ENCODE measurements at regions not wholly inside any gene's neighbourhood (a gene's known extent, or its start where the extent isn't known, plus 50 kb on each side); places are given as distances from the start of the nearest gene placed in this dataset.
"Not testable (repeated sequence)": the region's sequence is repeated elsewhere in the genome, so short reads cannot be mapped to it uniquely, and the experiment has no call there.

DNA sequence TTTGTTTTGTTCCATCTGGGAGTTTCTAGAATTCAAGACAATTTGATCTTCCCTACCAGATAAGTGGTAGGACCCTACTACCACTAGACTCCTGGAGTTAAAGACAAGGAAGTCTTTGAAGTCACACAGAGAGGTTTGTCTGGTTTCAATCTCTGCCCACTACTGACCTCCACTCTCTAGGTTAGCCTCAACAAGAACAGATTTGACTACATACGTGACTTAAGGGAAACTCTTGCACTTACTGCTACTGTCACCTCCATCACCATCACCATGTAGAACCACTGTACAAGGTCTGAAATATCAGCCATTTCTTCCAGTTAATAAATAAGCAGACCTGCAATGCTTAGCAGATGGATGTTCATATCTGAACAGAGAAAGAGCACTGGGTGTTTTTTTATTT is 148.3 kb upstream of the ARHGEF26 start:
- no peak for DNase-seq (ENCODE audit: low read depth, low spot score)

DNA sequence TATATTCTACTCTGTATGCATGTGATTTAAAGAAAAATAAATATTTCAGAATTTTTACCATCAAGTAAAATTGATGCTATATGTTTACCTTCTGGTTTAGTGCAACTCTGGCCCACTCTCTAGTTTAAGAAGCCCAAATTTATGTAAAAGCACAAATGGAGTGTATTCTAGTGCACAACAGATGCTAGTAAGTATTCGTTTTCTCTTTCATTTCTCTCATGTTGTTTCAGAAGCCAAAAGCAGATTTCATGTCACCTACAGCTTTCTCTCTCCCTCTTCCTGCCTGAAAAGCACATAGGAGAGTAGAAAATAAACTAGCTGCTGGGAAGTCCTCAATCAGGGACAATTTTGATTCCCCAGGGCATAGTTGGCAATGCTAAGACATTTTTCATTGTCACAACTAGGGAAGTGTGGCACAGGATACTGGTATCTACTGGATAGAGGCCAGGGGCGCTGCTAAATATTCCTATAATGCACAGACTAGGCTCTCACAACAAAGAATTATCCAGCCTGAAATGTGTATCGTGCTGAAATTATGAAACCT is 147.4 kb upstream of the ARHGEF26 start:
- no peak for DNase-seq (ENCODE audit: low read depth, low spot score)

DNA sequence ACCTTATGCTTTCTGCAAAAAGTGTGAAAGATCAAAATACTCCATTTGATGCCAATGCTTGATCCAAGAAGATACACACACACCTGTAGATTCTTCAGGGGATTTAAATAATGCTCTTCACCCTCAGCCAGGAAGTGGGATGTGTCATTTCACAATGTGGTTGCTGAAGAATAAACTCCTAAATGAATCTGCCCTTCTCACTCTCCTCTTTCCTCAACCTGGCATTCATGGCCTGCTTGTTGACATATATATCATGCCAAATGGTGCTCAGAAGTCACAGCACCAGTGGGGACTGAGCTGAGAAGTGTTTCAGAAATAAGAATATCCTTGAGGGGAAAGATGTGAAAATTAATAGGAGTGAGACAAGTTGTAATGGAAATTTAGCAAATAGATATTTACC is 146.6 kb upstream of the ARHGEF26 start:
- DNase-seq (ENCODE audit: low read depth, low spot score) = no peak

DNA sequence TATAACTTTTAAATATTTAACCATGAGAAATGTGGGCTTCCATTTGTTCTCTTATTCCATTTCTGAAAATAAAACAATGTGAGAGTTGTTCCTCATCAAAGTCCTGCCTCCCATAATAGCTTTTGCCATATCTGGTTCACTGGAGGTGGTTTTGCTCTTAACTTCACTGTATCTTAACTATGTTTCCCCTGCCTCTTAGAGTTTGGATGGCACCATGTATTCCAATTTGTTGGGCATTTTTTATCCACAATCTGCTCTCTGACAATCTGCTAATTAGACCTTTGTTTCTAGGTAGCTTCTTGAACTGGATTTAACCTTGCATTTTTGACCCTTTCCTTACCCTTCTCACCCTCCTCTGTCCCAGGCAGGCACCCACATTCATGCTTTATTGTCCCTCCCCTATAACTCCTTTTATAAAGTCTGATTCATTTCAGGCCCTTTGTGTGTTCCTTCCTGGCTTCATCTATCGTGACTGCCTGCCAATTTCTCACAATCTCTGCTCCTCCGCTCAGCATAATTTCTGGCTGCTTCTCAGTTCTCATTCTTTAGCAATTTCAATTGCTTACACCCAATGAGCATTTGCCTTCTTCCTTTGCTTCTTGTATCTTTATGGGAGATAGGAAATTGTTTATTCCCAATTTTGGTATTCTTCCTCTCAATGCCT is 144.2 kb upstream of the ARHGEF26 start:
- no peak for DNase-seq (ENCODE audit: low read depth, low spot score)

DNA sequence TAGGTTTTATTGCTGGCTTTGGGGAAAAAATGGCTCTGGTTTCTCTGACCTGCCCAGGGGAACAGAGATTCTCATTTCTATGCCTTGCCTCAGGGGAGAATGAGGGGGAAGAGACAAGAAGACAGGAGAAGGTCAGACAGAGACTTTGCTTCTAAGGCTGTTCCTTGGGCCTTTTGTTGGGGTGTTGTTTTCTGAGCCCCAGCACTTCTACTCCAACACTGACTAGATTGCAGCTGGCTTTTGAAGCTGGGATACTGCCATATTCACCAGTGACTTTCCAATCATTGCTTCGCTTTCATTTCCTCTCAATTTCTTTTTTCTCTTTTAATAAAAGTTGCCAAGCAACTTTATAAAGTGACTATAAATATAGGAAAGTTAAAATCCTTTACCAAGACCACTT is 143.2 kb upstream of the ARHGEF26 start:
- no peak for DNase-seq (ENCODE audit: low read depth, low spot score)

DNA sequence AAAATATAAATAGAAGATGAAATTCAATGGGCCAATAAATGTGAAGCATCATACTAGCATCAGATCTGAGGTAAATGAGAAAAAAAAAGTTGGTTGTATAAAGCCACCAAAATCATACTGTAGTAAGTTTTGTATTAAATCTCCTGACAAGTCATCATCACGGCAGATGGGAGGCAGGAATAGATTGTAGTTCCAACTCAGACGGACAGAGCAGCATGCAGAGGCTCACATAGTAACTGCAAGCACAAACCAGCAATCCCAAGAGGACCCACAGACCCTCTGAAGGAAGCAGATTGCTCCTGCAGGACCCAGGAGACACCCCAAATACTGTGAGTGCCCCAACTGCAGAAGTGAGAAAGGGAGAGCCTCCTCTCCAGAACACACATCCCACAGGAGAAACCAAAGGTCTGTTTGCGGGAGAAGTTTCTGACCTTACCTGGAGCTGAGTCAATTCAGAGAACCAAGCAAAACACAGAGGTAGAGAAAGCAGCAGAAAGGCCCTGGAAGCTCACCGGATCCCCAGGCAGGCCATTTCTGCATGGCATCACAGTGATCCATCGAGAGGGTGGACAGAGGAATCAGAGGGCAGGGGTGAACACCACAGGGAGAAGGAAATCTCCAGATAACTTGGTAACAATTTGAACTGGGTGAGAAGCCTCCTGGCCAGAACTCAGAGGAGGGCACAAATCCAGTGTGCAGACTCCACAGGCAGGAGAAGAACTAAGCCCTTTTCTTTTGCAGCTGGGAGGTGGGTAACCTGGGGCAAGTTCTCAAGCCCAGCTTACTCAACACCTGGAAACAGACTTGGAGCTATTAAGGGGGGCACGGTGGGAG is 141.6 kb upstream of the ARHGEF26 start:
- DNase-seq (ENCODE audit: low read depth, low spot score) = no peak

DNA sequence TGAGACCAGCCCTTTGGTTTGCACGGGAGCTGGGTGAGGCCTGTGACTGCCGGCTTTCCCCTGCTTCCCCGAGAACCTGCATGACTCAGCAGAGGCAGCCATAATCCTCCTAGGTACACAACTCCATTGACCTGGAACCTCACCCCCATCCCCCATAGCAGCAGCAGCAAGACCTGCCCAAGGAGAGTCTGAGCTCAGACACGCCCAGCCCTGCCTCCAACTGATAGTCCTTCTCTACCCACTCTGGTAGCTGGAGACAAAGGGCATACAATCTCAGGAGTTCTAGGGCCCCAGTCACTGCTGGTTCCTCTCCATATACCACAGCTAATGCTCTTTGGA is 141.0 kb upstream of the ARHGEF26 start:
- no peak for DNase-seq (ENCODE audit: low read depth, low spot score)

DNA sequence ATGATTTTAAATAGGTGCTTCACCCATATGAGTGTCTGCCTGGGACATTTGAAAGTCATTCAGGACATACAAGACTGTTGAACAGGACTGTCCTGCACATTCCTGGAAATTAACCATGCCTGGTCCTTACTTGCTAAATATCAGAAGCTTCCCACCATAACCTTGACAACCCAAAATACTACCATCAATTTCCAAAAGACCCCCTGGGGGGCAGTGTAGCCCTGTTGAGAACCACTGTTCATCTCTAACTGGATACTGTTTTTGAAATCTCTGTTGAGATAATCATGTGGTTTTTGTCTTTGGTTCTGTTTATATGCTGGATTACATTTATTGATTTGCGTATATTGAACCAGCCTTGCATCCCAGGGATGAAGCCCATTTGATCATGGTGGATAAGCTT is 123.8 kb upstream of the ARHGEF26 start:
- not testable (repeated sequence) for DNase-seq (ENCODE audit: low read depth, low spot score)

DNA sequence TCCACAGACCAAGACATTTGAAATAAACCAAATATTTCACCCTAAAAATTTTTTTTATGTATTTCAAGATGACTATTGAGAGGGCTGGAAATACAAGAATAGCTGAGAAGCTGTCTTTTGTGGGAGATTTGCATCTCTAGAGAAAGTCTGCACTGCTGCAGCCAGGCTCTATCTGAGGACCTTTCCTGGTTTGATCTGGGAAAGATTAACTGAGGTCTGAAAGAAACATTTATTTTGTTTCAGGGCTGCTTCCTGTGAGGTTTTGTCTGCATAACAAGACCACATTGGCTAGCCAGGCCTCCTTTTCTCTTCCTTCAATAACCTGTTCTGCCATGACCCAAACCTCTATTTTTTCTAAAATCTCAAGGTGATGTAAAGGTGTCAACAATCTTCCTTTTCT is 117.5 kb upstream of the ARHGEF26 start:
- DNase-seq (ENCODE audit: low read depth, low spot score) = no peak

DNA sequence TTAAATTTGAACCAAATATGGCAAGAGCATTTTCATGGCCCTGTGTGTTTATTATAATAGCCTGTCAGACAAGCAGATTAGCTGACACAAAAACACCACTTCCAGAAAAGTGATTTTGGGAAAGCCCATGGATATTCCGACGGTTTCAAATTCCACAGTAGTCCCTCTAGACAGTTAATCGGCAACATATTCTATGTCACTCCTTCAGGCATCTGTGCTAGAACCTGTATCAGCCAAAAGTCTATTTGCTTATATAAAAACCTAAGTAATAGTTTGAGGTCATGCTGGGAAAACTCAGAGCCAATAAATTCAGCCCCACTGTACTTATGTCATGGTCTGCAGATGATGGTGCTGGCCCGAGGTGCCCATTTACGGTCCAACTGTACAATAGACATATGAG is 110.2 kb upstream of the ARHGEF26 start:
- no peak for DNase-seq (ENCODE audit: low read depth, low spot score)

DNA sequence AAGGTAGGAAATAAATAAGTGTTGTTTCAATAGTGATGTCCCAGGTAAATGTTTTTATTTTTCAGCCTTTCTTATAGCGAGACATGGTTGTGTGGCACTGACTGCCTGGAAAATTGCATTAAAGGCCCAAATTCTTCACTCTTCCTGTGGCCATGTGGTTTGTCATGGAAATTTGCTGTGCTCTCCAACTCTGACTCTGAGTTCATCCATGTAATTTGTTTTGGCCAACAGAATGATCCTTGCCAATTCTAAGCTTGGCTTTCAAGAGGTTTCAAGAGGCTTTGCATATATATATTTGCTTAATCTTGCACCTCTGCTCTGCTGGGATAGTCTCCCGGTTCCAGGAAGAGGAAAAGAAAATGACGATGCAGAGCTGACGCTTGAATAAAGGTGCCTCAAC is 107.5 kb upstream of the ARHGEF26 start:
- no peak for DNase-seq (ENCODE audit: low read depth, low spot score)

DNA sequence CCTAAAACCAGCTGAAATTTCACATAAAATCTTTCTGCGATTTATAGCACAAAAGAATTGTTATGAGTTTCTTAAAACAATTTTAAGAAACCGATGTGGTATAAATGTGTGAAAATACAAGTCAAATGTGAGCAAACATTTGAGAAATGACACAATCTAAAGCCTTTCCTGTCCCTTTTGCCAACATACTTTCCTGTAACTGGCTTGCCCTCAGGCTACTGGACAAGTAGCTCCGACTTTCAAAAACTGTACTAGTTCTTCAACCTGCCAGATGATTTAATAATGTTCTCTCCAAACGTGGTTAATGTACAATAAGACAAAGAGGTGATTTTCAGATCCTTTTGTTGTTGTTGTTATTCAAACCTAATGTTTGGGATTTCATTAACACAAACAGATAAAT is 105.9 kb upstream of the ARHGEF26 start:
- DNase-seq (ENCODE audit: low read depth, low spot score) = no peak

DNA sequence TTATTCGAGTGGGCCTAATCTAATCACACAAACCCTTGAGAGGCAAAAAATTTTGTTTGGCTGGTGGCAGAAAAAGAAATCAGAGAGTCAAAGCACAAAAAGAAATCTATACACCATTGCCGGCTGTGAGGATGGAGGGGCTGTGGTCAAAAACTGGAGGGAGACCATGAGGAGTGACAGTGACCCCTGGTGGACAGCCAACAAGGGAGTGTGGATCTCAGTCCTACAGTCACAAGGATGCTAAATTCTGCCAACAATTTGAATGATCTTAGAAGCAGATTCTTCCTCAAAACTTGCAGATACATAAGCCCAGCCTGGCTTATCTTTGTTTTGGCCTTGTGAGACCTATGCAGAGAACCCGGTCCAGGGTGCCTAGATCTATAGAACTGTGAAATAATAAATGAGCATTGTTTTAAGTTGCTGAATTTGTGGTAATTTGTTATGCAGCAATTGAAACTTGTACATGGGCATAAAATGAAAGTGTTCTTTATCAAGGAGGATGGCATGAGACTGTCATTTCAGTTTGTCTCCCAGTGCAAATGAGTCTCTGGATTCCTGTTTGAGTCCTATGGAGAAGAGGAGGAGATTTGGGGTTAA is 103.0 kb upstream of the ARHGEF26 start:
- DNase-seq (ENCODE audit: low read depth, low spot score) = no peak

DNA sequence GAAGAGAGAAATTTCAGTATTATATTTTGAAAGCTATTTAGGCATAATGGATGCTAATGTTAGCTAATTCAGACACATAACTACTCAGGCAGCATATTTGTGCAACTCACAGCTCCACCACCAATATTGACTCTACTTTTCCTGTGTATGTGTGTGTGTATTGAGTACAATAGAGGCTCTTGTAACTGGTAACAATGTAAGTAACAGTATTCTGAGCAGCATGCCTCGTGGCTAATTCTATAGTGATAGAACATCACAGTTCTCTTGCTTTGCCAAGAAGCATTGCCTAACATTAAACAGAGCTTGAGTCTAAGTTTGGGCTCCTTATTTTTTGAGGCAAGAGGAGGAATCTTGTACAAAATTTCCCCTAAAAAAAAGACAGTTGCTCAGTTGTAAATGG is 98.6 kb upstream of the ARHGEF26 start:
- DNase-seq (ENCODE audit: low read depth, low spot score) = no peak

DNA sequence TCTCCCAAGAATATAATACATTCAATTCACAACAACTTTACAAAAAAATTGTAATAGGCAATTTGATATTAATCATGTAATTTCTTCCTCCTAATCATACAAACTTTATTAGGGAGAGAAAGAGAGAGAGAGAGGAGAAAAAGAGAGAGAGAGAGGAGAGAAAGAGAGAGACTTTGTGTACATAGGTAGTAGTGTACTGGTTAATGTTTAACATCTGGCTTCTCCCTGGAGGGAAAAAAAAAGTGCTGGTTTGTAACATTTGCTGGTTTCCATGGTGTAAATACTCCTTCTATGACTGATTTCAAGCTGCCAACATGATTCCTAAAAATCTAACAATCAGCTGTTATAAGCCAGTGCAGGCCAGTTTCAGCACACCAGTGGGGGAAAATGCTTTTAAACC is 98.0 kb upstream of the ARHGEF26 start:
- no peak for DNase-seq (ENCODE audit: low read depth, low spot score)

DNA sequence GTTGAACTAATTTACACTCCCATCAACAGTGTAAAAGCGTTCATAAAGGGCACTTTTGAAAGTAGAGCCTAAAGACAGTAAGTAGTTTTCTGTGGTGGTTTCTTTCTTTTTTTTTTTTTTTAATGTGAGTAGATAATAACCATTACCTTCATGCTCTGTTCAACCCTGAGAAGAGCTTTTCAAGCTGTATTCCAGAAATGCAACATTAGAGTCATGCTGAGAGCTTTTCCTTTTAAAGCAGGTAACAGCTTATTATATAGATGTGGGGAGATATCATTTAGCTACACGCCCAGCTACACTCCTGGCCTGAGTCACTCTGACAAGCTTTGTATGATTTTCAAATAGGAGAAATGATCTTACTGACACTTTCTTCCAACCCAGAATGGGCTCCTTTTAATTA is 96.2 kb upstream of the ARHGEF26 start:
- no peak for DNase-seq (ENCODE audit: low read depth, low spot score)

DNA sequence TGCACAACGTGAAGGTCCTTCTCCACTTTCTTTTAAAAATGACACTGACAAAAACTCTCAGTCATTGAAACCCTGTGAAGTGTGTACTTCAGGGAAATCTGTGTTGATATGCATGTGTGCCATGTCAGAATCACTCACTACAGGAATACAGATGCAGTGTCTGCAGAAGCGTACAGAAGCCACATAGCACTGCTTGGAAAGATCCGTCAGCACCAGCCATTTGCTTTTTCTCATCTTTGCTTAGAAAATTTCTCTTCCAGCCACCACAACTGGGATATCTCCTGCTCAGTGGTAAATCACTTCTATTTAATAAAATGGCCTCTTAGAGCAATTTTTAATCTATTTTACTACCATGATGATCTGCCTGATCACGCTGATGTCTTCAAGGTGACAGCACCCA is 91.3 kb upstream of the ARHGEF26 start:
- no peak for DNase-seq (ENCODE audit: low read depth, low spot score)

DNA sequence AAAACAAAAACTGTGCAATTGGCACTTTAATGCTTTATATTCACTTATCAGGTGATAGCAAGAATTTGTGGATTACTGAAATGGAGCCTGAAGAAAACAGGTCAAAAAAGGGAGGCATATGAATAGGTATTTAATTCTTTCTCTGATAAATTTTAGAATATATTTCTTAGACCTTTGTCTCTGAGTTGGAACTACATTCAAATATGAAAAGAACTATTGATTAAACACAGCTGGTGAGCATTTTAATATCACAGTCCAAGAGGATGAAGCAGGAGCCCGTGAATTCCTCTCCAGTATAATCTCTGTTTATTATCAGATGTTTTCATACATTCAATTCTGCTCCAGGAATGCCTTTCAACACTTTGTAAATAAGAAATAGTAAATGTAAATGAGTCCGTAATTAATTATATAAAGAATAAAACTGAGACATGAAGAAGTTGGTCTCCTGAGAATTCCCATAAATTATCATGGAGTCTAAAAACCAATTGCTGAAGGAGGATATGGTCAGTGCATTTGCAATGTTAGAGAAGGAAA is 86.3 kb upstream of the ARHGEF26 start:
- DNase-seq (ENCODE audit: low read depth, low spot score) = no peak

DNA sequence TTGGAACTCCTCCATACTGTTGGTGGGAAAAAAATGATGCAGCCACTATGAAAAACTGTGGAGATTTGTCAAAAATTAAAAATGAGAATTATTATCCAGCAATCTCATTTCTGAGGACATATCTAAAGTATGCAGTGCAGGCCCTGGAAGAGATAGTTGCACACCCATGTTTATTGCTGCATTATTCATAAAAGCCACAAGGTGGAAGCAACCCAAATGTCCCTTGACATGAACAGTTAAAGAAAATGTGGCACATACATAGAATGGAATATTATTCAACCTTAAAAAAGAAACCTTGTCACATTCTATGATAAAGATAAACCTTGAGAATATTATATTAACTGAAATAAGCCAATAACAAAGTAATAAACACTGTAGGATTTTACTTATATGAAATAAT is 80.9 kb upstream of the ARHGEF26 start:
- DNase-seq (ENCODE audit: low read depth, low spot score) = peak; percentile 6

DNA sequence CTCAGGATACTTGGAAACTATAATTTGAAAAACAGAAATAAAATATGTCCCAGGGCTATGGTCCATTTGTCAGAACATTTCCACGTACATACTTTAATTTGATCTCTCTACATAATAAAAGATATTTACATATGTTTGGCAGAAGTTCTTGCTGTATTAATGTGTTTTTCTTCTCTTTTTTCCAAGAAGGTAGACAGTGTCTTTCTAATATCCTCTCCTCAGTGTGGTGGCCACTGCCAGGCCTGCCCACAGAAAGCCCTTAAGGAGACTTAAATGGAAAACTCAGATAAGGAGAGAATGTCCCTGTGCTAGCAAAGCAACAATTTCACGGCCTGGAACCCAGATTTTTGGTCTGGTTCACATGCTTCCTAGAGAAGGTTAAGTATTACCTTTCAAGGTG is 76.5 kb upstream of the ARHGEF26 start:
- DNase-seq (ENCODE audit: low read depth, low spot score) = no peak

DNA sequence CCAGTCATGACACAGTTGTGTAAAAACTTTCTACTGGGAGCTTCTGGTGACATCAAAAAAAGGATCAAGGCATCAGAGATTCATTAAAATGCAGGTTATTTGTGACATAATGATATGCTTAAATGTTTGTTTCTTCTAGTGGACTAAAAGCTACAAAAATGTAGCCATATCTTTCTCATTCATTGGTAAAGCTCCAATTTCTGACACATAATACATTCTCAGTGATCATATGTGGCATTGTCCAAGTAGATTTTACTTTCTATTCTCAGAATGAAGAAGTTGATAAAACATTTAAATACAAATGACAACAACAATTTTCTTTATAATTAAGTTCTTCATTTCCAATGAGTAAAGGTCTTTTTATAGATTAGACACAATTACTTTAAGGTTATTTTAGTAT is 71.0 kb upstream of the ARHGEF26 start:
- DNase-seq (ENCODE audit: low read depth, low spot score) = no peak

DNA sequence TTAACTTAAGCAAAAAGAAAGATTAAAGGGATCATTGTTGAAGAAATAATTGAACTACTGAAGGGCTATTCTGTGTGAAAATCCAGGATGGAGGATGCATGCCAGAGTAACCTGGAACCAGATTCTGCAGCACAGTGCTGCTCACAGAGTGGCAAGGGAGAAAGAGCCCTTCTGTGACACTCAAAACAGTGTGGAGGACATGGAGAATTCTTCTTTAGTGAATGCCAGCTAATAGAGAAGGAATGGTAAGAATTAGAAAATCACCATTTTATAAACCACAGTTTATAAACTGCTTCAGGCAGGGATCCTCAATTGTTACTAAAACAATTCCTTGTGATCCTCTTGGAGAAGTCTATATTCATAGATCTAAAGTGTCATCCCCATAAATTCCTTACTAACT is 70.4 kb upstream of the ARHGEF26 start:
- DNase-seq (ENCODE audit: low read depth, low spot score) = no peak

DNA sequence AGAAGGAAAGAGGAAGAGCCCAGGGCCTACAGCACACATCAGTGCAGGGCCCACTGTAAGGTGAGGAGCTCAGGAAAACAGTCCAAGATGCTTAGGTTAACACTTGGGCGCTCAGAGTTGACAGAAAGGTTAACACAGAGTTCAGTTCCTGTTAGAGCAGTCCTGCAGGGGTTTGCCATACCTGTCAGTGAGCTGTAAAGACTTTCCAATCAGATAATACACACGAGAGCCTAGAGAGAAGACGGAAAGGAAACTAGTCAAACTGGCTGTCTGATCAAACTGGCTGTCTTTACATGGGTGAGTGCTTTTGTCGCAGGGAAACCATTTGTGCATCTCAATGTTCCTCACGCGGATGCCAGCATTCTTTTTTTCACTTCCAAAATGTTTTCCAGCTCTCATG is 61.4 kb upstream of the ARHGEF26 start:
- DNase-seq (ENCODE audit: low read depth, low spot score) = no peak
